Activated naive CD4-positive, alpha-beta T cell (primary cell): ENCODE measurements at regions not wholly inside any gene's neighbourhood (a gene's known extent, or its start where the extent isn't known, plus 50 kb on each side); places are given as distances from the start of the nearest gene placed in this dataset.
A peak's percentile ranks its signal among the peaks of the same experiment; 100 is the strongest.
"Not testable (repeated sequence)": the region's sequence is repeated elsewhere in the genome, so short reads cannot be mapped to it uniquely, and the experiment has no call there.

Source experiments
- DNase-seq, 4 experiments: peaks; one replicate each; lab custom pipeline; 2025; lab: John Stamatoyannopoulos, UW

- DNase-seq, result not testable (repeated sequence)
Observed at GRCh38 chrX:149420566-149420965, 84.5 kb downstream of the IDS start.

GRCh38 chrX:149398027-149398426 is 107.1 kb downstream of the IDS start:
- DNase-seq, result no peak

GRCh38 chrX:149392921-149393320 is 112.2 kb downstream of the IDS start:
- DNase-seq, result no peak

GRCh38 chrX:149383852-149384251 is 121.3 kb downstream of the IDS start:
- DNase-seq, result no peak

- no peak for DNase-seq
Observed at GRCh38 chrX:149374751-149375150, 130.4 kb downstream of the IDS start.

- no peak for DNase-seq
Observed at GRCh38 chrX:149372866-149373265, 132.2 kb downstream of the IDS start.

- DNase-seq, result no peak
Observed at GRCh38 chrX:149371986-149372385, 133.1 kb downstream of the IDS start.

GRCh38 chrX:149370097-149370496 is 135.0 kb downstream of the IDS start:
- no peak for DNase-seq

GRCh38 chrX:149365552-149365951 is 139.6 kb downstream of the IDS start:
- DNase-seq, result no peak

- DNase-seq, result no peak
Observed at GRCh38 chrX:149365061-149365460, 140.0 kb downstream of the IDS start.

- no peak for DNase-seq
Observed at GRCh38 chrX:149363965-149364364, 141.1 kb downstream of the IDS start.

DNA sequence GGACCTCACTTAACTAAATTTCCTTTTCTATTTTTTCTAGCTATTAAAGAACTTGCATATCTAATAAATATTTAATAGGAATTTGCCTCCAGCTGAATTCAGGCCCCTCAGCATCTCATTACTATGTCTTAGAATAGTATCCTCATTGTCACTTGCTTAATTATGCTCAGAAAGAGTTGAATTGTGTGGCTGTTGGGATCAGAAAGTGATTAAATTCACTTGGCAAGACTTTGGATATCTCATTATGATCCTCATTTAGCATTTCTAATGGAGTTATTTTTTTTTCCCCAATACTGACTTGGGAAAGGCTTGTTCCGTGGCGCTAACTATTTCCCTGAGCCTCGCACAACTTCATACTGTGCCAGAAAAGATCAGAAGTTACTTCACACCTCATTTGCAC is 158.8 kb downstream of the IDS start:
- DNase-seq, result no peak

- no peak for DNase-seq
Observed at GRCh38 chrX:149322316-149322715, 182.8 kb downstream of the IDS start.

GRCh38 chrX:149313871-149314371 is 191.2 kb downstream of the IDS start:
- no peak for DNase-seq

- no peak for DNase-seq
Observed at GRCh38 chrX:149312988-149313387, 192.1 kb downstream of the IDS start.

GRCh38 chrX:149312097-149312496 is 193.0 kb downstream of the IDS start:
- no peak for DNase-seq

DNA sequence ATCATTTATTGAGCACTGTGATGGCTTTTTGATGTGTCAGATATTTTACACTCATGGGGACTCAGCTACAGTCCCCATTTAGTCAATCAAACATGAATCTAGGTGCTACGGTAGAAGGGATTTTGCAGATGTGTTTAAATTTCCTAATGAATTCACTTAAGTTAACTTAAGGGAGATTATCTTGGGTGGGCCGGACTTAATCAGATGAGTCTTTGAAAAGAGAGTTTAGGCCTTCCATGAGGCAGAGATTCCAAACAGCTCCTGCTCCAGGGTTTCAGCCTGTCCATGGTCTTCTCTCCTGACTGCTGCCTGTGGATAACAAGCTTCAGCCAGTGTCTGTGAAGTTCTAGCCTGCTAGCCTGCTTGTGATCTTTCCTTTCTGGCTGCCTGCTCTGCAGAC is 202.4 kb downstream of the IDS start:
- no peak for DNase-seq

DNA sequence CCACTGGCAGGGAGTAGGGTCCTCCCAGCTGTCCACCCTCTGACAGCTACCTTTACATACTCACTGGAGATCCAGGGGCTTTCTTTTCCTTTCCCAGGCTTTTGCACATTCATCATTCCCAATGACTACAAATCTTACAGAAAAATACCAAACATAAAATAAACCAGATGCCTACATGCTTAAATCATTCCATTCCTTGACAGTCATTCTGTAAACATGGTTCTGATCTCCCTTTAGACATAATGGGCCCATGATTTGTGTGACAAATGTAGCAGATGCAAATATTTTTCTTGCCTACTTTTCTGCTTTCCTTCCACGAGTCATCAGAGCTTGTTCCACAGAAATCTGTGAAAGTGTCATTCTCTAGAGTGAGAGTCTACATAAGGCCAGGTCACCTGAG is 207.0 kb downstream of the IDS start:
- DNase-seq, result no peak

DNA sequence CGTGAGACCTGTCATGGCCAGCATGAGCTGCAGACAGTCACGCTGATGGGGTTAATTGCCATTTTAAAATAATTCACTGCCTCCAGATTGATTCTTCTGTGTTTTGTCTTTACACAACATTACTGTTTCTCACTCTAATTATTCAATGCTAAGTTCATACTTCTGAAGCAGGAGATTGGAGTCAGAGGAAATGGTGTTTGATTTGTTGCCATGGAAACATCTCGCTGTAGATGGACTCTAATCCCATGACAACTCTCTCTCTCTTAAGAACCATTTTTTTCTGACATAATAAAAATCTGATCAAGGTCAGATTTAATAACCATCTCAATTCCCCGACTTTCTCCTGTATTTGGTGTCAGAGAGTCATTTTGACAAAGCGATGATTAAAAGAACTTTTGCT is 209.0 kb downstream of the IDS start:
- DNase-seq, result no peak

DNA sequence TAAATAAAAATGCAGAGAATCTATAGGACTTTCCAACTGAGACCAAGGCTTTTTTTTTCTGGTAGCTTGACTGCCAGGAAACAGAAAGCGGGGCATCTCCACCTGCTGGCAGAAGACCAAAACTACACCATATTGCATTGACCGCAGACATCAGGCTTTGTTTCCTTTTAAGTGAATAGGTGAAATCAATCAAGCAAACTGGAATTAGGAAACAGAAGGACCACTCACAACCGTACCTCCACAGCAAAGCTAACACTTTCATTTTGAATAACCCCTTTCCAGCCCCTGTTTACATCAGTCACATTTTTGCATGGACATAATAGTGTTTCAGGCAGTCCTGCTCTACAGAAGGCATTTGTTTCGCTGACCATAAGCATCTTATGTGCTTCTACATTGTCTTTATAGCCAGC is 218.2 kb downstream of the IDS start:
- DNase-seq, result peak in 3 of 4 experiments; percentile 1 to 17 (median 1)

DNA sequence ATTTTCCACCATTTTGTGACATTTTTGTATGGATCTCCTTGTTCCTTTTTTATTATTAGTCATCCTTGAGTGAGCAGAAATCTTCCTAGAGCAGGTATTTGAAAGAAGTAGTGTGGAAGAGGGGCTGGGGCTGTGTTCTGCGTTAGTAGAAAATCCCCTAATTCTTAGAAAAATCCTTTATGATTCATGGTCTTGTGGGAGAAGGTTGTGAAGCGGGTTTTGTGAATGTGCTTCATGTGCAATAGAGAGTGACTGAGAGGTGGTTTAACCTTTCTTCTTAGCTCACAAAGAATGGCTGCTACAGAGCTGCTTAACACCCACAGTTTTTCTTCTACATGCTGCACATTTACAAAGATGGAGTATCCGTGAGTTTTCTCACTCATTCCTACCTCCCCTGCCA is 220.5 kb downstream of the IDS start:
- no peak for DNase-seq

- DNase-seq, result no peak
Observed at GRCh38 chrX:149283853-149284252, 221.3 kb downstream of the IDS start.

DNA sequence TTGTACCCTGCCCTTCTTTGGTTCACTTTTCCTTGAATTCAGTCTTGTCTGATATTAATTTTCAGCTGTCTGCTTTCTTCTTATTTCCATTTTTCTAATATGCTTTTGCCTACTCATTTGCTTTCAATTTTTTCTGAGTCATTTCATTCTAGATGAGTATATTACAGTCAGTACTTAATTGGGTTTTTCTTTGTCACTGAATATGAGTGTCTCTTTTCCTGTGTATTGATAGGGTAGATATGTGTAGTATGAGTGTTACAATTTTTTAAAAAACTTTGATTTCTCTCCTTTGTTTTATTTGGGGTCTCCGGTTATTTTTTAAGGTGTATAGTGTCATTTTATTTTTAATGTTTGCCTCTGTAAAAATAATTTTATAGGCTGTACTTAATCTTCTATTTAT is 222.2 kb downstream of the IDS start:
- no peak for DNase-seq

DNA sequence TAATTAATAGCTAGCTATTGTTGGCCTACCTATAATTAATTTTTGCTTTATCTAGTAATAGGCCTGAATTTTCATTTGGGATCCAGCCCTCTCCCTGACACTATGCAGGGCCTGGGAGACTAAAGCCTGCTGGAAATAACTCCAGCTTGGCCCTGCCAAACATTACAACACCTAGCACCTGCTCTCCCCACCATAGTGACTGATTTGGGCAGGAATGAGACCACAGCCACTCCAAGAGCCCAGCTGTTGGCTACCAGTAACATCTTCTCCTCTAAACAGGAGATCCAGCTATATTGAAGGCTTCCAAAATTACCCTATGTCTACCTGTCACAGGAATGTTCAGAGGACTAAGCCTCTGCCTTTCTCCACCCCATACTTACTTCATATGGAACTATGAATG is 225.1 kb downstream of the IDS start:
- no peak for DNase-seq

DNA sequence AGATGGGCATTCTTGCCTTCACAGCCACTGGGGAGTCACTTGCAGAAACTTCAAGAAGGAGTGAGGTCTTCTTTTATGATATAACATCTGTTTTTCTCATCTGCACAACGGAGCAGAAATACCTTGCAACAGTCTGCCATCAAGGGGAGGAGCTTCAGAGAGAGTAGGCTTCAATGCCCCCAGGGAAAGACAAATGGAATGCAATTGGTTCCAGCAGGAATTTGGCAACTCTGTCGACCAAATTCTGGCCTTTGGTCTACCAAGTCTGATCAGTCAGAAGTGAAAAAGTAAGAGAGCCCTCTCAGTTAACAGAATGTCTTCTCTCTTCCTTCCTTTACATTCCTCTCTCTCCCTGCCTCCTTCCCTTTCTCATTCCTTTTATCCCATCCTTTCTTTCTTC is 229.3 kb downstream of the IDS start:
- DNase-seq, result no peak
